ENCODE measurements at regions not wholly inside any gene's neighbourhood (a gene's known extent, or its start where the extent isn't known, plus 50 kb on each side); places are given as distances from the start of the nearest gene placed in this dataset.
A peak's percentile ranks its signal among the peaks of the same experiment; 100 is the strongest.

DNA sequence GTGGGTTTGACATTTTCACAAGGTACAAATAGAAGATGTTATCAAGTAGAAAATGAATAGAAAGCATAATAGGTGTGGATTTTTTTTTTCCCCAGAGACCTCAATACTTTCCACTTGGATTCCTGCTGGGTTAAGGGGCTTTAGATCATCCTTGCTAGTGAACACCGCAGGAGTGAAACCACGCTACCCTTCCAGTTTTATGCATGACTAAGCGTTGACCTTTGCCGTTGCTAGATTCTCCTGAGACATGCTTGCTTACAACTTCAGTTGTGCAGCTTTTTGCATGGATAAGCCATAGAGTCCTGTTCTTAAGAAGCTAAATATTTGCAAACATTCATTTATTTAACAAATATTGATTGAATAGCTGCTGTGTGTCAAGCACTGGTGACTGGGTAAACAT, 299.7 kb upstream of the LMCD1 start:
- DNase-seq (ENCODE audit: low spot score) = no peak

GRCh38 chr3:8204331-8204730, 297.3 kb upstream of the LMCD1 start:
- no peak for DNase-seq (ENCODE audit: low spot score)

- DNase-seq (ENCODE audit: low spot score) = peak; percentile 5
Observed at GRCh38 chr3:8204853-8205650, 296.6 kb upstream of the LMCD1 start.

GRCh38 chr3:8205881-8206280, 295.7 kb upstream of the LMCD1 start:
- no peak for DNase-seq (ENCODE audit: low spot score)

DNA sequence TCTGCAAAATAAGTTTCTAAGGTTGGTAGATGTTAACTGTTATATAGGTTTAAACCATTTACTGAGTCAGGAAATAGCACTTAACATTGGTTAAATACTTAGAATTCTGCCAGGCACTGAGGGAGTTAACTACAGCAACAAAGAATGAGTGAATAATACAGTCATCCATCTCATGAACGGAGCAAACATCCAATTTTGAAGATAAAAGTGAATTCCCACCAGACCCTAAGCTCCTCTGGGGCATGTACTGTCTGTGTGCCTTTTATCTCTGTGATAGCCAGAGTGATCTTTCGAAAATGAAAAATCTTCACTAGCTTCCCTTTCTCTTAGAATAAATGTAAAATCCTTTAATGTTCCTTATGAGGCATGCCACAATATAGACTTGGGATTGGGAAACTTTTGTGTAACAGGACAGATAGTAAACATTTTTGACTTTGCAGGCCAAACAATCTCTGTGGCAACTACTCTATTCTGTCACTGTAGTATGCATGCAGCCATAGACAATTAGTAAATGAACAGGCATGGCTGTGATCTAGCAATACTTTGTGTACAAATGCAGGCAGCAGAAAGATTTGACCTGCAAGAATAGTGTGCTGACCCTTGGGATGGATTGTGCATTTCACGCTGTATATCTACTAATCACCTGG, 294.5 kb upstream of the LMCD1 start:
- no peak for DNase-seq (ENCODE audit: low spot score)

- no peak for DNase-seq (ENCODE audit: low spot score)
Observed at GRCh38 chr3:8210882-8211341, 290.7 kb upstream of the LMCD1 start.

GRCh38 chr3:8212794-8213193, 288.8 kb upstream of the LMCD1 start:
- DNase-seq (ENCODE audit: low spot score) = no peak

DNA sequence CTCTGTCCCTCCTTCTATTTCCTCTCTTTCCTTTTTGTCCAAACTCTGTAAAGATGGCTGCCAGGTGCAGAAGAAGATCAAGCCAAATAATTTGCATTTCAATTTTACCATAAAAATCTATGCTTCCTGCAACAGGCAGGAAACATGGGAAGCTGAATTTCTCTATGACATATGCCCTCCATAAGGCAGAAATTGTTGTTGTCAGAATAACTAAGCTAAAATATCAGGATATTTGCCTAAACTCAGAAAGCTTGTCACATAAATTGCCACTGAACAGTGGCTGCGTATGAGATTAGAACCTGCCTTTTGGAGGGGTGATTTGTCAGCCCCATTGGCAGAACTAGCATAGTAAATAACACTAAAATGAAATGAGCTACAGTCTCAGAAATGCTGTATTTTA, 288.3 kb upstream of the LMCD1 start:
- DNase-seq (ENCODE audit: low spot score) = no peak

DNA sequence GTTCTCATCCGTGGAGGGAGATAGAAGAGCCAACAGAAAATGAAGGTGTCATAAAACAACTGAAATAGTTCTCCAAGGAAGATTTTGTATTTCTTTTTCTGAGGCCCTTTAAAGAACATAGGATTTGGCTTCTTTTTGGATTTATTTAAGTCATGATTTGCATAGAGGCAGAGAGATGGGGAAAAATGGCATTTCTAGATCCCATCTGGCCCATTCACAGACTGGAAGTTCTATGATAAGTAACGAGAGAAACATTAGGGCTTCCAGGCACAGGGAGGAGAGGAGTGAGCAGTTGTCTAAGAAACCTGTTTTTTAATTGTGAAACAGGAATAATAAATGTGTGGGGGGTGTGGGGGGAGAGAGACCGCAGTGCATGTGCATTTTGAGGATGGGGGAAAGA, 285.8 kb upstream of the LMCD1 start:
- DNase-seq (ENCODE audit: low spot score) = no peak

- DNase-seq (ENCODE audit: low spot score) = no peak
Observed at GRCh38 chr3:8218353-8218940, 283.2 kb upstream of the LMCD1 start.

DNA sequence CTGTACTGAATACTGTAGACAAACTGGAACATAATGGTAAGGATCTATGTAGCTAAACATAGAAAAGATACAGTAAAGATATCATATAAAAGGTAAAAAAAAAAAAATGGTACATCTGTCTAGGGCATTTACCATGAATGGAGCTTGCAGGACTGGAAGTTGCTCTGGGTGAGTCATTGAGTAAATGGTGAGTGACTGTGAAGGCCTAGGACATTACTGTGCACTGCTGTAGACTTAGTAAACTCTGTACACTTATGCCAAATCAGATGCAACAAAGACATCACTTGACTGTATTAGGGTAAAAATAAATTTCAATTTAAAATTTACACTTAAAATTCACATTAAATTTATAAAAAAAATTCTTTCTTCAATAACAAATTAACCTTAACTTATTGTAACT, 281.3 kb upstream of the LMCD1 start:
- DNase-seq (ENCODE audit: low spot score) = no peak

GRCh38 chr3:8223766-8224165, 277.9 kb upstream of the LMCD1 start:
- DNase-seq (ENCODE audit: low spot score) = no peak

DNA sequence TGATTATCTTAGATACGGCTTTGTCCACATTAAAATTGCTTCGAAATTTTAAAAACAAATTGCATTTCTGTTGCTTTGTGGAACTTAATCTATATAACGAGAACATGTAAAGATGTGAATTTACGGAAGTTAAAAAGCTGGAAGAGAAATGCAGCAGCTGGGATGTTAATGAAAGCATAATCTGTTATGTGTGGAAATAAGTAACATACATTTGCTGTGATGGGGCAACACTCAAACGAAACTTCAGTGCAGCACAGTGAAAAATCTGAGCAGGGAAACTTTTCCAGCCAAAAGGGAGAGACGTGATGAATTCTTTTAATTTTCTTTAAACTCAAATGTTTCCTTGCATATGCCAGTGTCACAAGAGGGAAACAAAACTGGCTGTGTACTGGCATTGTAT, 276.7 kb upstream of the LMCD1 start:
- no peak for DNase-seq (ENCODE audit: low spot score)

DNA sequence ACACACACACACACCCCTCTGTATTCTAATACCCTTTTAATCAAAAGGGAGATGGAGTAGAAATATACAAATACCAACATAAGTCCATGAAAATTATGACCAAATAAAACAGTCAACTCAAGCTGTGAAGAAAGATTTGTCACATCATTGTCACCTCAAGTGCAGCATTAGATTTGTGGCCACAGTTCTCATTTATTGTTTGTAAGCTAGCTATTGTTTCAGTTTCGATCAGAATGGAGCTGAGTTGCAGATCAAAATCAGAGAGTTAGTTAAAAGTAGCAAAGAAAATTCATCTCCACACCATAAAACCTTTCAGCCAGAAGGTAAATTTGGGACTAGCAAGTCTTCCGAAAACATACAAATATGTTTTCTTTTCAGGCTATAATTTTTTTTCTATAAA, 267.7 kb upstream of the LMCD1 start:
- no peak for DNase-seq (ENCODE audit: low spot score)

DNA sequence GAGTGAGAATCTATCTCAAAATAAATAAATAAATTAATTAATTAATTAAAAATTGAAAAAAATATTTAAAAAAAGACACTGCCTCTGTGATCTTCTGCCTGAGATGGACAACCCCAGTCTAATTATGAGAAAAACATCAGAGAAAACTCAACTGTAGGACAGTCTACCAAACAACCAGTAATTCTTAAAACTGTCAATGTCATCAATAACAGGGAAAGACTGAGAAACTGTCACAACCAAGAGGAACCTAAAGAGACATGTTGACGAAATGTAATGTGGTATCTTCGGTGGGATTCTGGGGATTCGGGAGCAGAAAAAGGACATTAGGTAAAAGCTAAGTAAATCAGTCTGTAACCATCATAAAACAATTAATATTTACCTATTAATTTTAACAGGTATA, 265.4 kb upstream of the LMCD1 start:
- DNase-seq (ENCODE audit: low spot score) = no peak

GRCh38 chr3:8237893-8238292, 263.7 kb upstream of the LMCD1 start:
- DNase-seq (ENCODE audit: low spot score) = no peak

- no peak for DNase-seq (ENCODE audit: low spot score)
Observed at GRCh38 chr3:8238432-8238831, 263.2 kb upstream of the LMCD1 start.

DNA sequence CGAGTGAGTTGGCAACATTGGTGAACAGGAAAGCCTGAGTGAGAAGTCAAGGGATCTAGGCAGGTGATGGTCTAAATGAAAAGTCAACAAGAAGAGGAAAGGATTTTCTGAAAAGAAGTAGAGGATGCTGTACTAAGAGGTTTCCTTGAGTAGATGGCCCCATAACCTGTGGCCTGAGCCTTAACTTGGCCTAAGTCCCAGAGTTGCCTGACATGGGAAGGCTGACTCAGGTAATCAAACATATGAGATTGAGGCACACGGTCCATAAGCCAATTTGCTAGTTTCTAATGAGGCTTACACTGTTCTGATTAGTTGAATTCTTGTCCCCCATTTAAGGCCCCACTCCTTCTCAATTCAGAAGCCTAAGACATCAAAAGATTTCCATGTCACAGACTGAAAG, 262.5 kb upstream of the LMCD1 start:
- no peak for DNase-seq (ENCODE audit: low spot score)

DNA sequence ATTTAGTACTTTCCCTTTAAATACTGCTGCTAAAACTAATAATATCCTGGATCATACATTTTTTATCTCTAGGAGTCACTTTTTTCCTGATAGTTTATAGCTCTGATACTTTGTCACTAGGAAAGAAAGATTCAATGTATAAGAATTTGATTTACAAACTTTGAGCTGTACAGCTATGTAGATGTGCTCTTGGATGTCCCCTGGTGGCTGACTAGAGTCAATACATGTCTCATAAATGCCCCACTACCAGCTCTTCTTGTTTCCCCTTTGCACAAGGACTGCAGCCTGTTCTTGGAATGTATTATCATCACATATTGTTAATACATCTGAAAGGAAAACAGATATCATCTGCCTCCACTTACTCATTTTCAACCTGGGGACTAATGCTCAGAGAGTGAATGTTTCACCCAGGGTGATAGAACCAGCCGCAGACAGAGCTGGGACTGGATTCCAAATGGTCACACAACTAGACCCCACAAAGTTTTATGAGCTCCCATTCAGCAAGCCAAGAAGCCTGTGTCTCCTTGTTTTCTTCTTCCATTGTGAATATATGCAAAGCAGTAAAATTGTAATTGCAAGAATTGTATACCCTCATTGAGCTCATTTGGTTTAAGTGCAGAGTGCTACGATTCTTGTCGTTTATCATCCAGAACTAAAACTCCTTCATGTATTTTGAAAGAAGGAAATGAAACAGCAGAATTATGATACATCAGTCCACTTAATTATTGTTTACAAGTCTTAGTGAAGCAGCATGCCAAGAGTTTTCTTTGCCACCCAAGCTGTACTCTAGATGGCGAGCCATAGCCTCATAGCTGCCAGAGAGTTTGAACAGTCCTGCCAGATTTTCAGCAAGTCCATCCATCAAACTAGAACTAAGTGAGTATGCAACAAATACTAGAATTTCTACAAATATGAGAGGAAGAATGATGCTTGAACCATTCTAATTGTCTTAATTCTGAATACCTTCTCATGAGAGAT, 261.6 kb upstream of the LMCD1 start:
- DNase-seq (ENCODE audit: low spot score) = peak; percentile 43

GRCh38 chr3:8246070-8246469, 255.6 kb upstream of the LMCD1 start:
- no peak for DNase-seq (ENCODE audit: low spot score)

DNA sequence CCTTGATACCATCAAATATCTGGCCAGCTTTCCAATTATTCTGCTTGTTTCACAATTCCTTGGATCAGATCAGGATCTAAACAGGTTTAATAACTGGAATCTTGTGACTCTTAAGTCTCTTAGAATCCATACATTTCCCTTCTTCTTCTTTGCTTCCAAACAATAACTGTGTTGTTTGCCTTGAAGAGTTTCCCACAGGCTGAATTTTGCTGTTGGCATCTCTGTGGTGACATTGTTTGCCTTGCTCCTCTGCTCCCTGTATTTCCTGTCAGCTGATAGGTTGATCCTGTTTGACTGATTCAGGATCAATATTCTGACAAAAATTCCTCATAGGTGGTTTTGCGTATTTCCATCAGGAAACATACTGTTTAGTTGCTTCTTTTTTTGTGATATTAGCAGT, 248.4 kb upstream of the LMCD1 start:
- DNase-seq (ENCODE audit: low spot score) = no peak

- DNase-seq (ENCODE audit: low spot score) = no peak
Observed at GRCh38 chr3:8254489-8254888, 247.1 kb upstream of the LMCD1 start.

Data from kidney capillary endothelial cell (primary cell).